ENCODE measurements at regions not wholly inside any gene's neighbourhood (a gene's known extent, or its start where the extent isn't known, plus 50 kb on each side); places are given as distances from the start of the nearest gene placed in this dataset.

- Histone ChIP-seq H3K36me3 (ENCODE audit: low read depth) (no peaks in the 10 kb centered on the region), H4K20me1 (ENCODE audit: insufficient read depth) (no peaks in the 10 kb centered on the region), H2AFZ (no peak overlapping the region), H3K4me1 (ENCODE audit: insufficient read depth) (no peaks in the 10 kb centered on the region), H3K4me3 (no peak overlapping the region), H3K27me3 (replicated peaks; ENCODE audit: insufficient read depth) (no peaks in the 10 kb centered on the region), H3K9me3 (ENCODE audit: low read depth) (no peaks in the 10 kb centered on the region), H3K9me2 (ENCODE audit: insufficient read depth) (no peaks in the 10 kb centered on the region), H3F3A (ENCODE audit: insufficient read depth) (no peaks in the 10 kb centered on the region), H3K4me2 (ENCODE audit: unreplicated experiment) (no peak overlapping the region), H3K79me2 (ENCODE audit: insufficient read depth) (no peaks in the 10 kb centered on the region), H3K9ac (no peak overlapping the region), H3K27ac (no peak overlapping the region)
- TF ChIP-seq EZH2 (IDR thresholded peaks at IDR 0.05; ENCODE audit: insufficient read depth, poor library complexity, severe bottlenecking): no peak
- no peak for TF ChIP-seq EZH2phosphoT487 (IDR thresholded peaks at IDR 0.05; ENCODE audit: insufficient read depth, low read depth)
- 20 to 26% methylated on average over 4 of the region's 4 CpGs for WGBS, 2 experiments (ENCODE audit: low coverage in 1 of 2, low lambda C conversion rate in 2 of 2, missing lambda C conversion rate in 2 of 2)
- in situ Hi-C loops (cut with MboI): no loop called here
- no peak for DNase-seq
These were observed 962.3 kb upstream of the RAG2 start for GRCh38 chr11:37560346-37560745.

GRCh38 chr11:37558619-37559210 lies 960.7 kb upstream of the RAG2 start:
- no peaks in the 10 kb centered on the region for H3K9me2 ChIP-seq (ENCODE audit: insufficient read depth)
- no peak for DNase-seq
- no peak overlapping the region for H3K4me2 ChIP-seq (ENCODE audit: unreplicated experiment)
- H3K27ac ChIP-seq: no peak overlapping the region
- no peak overlapping the region for H3K9ac ChIP-seq
- in situ Hi-C loops (cut with MboI): no loop called here
- H3K4me3 ChIP-seq: no peak overlapping the region
- H3K79me2 ChIP-seq (ENCODE audit: insufficient read depth): no peaks in the 10 kb centered on the region
- no peaks in the 10 kb centered on the region for H4K20me1 ChIP-seq (ENCODE audit: insufficient read depth)
- no peaks in the 10 kb centered on the region for H3K9me3 ChIP-seq (ENCODE audit: low read depth)
- H3K36me3 ChIP-seq (ENCODE audit: low read depth): no peaks in the 10 kb centered on the region
- H3F3A ChIP-seq (ENCODE audit: insufficient read depth): no peaks in the 10 kb centered on the region
- 18 to 23% methylated on average over 1 of the region's 1 CpG for WGBS, 2 experiments (ENCODE audit: low coverage in 1 of 2, low lambda C conversion rate in 2 of 2, missing lambda C conversion rate in 2 of 2)
- no peak for TF ChIP-seq EZH2 (IDR thresholded peaks at IDR 0.05; ENCODE audit: insufficient read depth, poor library complexity, severe bottlenecking)
- H3K27me3 ChIP-seq (replicated peaks; ENCODE audit: insufficient read depth): no peaks in the 10 kb centered on the region
- no peak overlapping the region for H2AFZ ChIP-seq
- no peaks in the 10 kb centered on the region for H3K4me1 ChIP-seq (ENCODE audit: insufficient read depth)

DNA sequence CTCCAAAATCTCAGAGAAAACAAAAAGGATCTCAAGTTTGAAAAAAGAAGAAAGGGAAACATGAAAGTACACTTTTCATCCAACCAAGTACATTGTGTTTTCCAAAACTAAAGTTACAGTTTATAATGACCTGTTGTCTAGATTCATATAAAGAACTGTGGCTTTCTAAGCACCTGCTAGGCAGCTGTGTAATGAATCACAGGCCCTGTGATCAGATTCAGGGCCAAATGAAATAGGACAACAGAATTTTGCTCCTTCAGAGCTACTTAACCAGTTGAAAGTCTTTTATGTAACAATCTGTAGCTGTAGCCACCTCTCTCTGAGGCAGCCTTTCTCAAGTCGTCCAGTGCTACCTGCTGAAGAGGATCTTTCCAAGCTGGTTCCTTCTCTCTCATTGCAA lies 960.0 kb upstream of the RAG2 start:
- no peak overlapping the region for H3K27ac ChIP-seq
- no peaks in the 10 kb centered on the region for H3K79me2 ChIP-seq (ENCODE audit: insufficient read depth)
- no peak overlapping the region for H3K9ac ChIP-seq
- in situ Hi-C loops (cut with MboI): no loop called here
- no peaks in the 10 kb centered on the region for H3F3A ChIP-seq (ENCODE audit: insufficient read depth)
- no peaks in the 10 kb centered on the region for H3K9me2 ChIP-seq (ENCODE audit: insufficient read depth)
- TF ChIP-seq EZH2 (IDR thresholded peaks at IDR 0.05; ENCODE audit: insufficient read depth, poor library complexity, severe bottlenecking) (no peak), EZH2phosphoT487 (IDR thresholded peaks at IDR 0.05; ENCODE audit: insufficient read depth, low read depth) (no peak)
- H3K4me3 ChIP-seq: no peak overlapping the region
- H3K4me1 ChIP-seq (ENCODE audit: insufficient read depth): no peaks in the 10 kb centered on the region
- H3K27me3 ChIP-seq (replicated peaks; ENCODE audit: insufficient read depth): no peaks in the 10 kb centered on the region
- DNase-seq: no peak
- no peak overlapping the region for H2AFZ ChIP-seq
- WGBS, 2 experiments (ENCODE audit: low coverage in 1 of 2, low lambda C conversion rate in 2 of 2, missing lambda C conversion rate in 2 of 2): 0% methylated on average over 1 of the region's 1 CpG
- no peaks in the 10 kb centered on the region for H3K9me3 ChIP-seq (ENCODE audit: low read depth)
- no peaks in the 10 kb centered on the region for H4K20me1 ChIP-seq (ENCODE audit: insufficient read depth)
- H3K4me2 ChIP-seq (ENCODE audit: unreplicated experiment): no peak overlapping the region
- no peaks in the 10 kb centered on the region for H3K36me3 ChIP-seq (ENCODE audit: low read depth)

GRCh38 chr11:37552284-37552683 lies 954.2 kb upstream of the RAG2 start:
- H3K36me3 ChIP-seq (ENCODE audit: low read depth): no peaks in the 10 kb centered on the region
- H3K27ac ChIP-seq: no peak overlapping the region
- H3K4me2 ChIP-seq (ENCODE audit: unreplicated experiment): no peak overlapping the region
- no peak for DNase-seq
- 24 to 25% methylated on average over 3 of the region's 3 CpGs for WGBS, 2 experiments (ENCODE audit: low coverage in 1 of 2, low lambda C conversion rate in 2 of 2, missing lambda C conversion rate in 2 of 2)
- no peak overlapping the region for H2AFZ ChIP-seq
- no peaks in the 10 kb centered on the region for H3K27me3 ChIP-seq (replicated peaks; ENCODE audit: insufficient read depth)
- H3K9me2 ChIP-seq (ENCODE audit: insufficient read depth): 0 out of 2 replicates have a peak, but pooled peaks cover 2% of the 10 kb centered on the region
- no peaks in the 10 kb centered on the region for H3K9me3 ChIP-seq (ENCODE audit: low read depth)
- no peak for TF ChIP-seq EZH2phosphoT487 (IDR thresholded peaks at IDR 0.05; ENCODE audit: insufficient read depth, low read depth)
- no peak for TF ChIP-seq EZH2 (IDR thresholded peaks at IDR 0.05; ENCODE audit: insufficient read depth, poor library complexity, severe bottlenecking)
- no peaks in the 10 kb centered on the region for H3K4me1 ChIP-seq (ENCODE audit: insufficient read depth)
- no peaks in the 10 kb centered on the region for H4K20me1 ChIP-seq (ENCODE audit: insufficient read depth)
- in situ Hi-C loops (cut with MboI): no loop called here
- no peak overlapping the region for H3K4me3 ChIP-seq
- no peaks in the 10 kb centered on the region for H3F3A ChIP-seq (ENCODE audit: insufficient read depth)
- H3K9ac ChIP-seq: no peak overlapping the region
- H3K79me2 ChIP-seq (ENCODE audit: insufficient read depth): no peaks in the 10 kb centered on the region

- H3F3A ChIP-seq (ENCODE audit: insufficient read depth): no peaks in the 10 kb centered on the region
- no peak overlapping the region for H3K4me2 ChIP-seq (ENCODE audit: unreplicated experiment)
- H3K79me2 ChIP-seq (ENCODE audit: insufficient read depth): no peaks in the 10 kb centered on the region
- H3K4me1 ChIP-seq (ENCODE audit: insufficient read depth): no peaks in the 10 kb centered on the region
- no peak for DNase-seq
- H3K4me3 ChIP-seq: no peak overlapping the region
- H3K36me3 ChIP-seq (ENCODE audit: low read depth): no peaks in the 10 kb centered on the region
- TF ChIP-seq EZH2phosphoT487 (IDR thresholded peaks at IDR 0.05; ENCODE audit: insufficient read depth, low read depth): no peak
- TF ChIP-seq EZH2 (IDR thresholded peaks at IDR 0.05; ENCODE audit: insufficient read depth, poor library complexity, severe bottlenecking): no peak
- no peak overlapping the region for H2AFZ ChIP-seq
- H3K9me2 ChIP-seq (ENCODE audit: insufficient read depth): no peaks in the 10 kb centered on the region
- no peak overlapping the region for H3K27ac ChIP-seq
- no peaks in the 10 kb centered on the region for H3K27me3 ChIP-seq (replicated peaks; ENCODE audit: insufficient read depth)
- no peaks in the 10 kb centered on the region for H4K20me1 ChIP-seq (ENCODE audit: insufficient read depth)
- in situ Hi-C loops (cut with MboI): no loop called here
- H3K9ac ChIP-seq: no peak overlapping the region
- no peaks in the 10 kb centered on the region for H3K9me3 ChIP-seq (ENCODE audit: low read depth)
These were observed 946.5 kb upstream of the RAG2 start for GRCh38 chr11:37544491-37544890.

Data from GM23248 (cell line).